Stimulated activated CD8-positive, alpha-beta memory T cell treated with anti-CD3 and anti-CD28 coated beads, Interleukin-4, amount 100 ng/mL, for 48 hours (primary cell): ENCODE measurements at regions not wholly inside any gene's neighbourhood (a gene's known extent, or its start where the extent isn't known, plus 50 kb on each side); places are given as distances from the start of the nearest gene placed in this dataset.
"Not testable (repeated sequence)": the region's sequence is repeated elsewhere in the genome, so short reads cannot be mapped to it uniquely, and the experiment has no call there.

ENCODE experiments used
- DNase-seq: peaks from one replicate; pipeline ENCODE4 v3.0.0-alpha.2; 2020

DNA sequence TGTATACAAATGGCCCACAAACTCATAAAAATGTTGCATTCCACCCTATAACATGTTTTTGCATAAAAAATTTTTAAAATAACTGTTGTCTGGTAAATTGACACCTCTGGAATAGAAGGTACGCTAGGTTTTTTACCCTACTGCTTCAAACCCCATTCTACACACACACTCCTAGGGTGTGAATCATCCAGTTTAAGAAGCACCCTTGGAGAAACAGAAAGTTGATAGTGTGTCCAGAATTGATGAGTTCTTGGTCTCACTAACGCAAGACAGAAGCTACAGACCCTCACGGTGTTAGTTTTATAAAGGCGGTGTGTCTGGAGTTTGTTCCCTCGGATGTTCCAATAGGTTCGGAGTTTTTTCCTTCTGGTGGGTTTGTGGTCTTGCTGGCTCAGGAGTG, 158.5 kb downstream of the KLRB1 start:
- no peak for DNase-seq

- DNase-seq, result not testable (repeated sequence)
These were observed 159.1 kb downstream of the KLRB1 start for GRCh38 chr12:9448648-9449047.

DNA sequence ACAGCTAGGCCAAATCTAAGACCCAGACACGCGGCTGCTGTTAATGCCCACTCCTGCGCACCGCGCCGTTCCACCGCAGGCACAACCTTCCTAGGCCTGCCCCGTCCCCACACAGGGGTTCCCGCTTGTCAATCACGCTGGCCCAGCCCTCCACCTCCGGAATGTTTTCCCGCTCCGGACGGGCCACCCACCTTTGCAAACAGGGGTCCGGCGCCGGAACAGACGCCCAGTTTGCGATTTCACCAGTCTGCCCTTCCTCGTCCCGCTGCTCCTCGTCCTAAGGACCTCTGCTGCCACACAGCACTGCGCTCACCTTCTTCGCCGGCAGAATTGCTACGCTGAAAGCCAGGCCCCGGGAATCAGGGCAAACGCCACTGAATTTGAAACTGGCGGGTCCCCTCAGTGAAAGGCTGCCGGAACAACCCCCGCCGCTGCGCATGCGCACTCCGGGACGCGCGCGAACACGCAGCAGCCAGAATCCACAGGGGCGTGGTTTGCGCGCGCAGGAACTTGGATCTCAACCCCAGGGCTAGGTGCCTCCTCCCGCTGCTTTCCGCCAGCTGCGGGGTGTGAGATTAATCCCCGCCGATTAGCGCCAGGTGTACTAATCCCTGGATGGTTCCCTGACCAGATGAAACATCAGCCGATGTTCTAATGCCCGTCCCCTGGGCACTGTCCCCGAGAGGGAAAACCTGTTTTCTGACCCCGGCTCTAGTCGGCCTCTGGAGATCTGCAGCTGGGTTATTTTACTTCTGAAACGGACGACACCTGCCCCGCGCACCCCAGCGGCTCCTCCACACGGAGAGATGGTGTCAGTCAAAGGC, 159.7 kb downstream of the KLRB1 start:
- peak; percentile 93 for DNase-seq

GRCh38 chr12:9446883-9447761, 160.6 kb downstream of the KLRB1 start:
- peak; percentile 43 for DNase-seq

GRCh38 chr12:9440428-9440827, 167.3 kb downstream of the KLRB1 start:
- DNase-seq, result not testable (repeated sequence)

- DNase-seq, result not testable (repeated sequence)
These were observed 172.0 kb downstream of the KLRB1 start for GRCh38 chr12:9435682-9436081.

DNA sequence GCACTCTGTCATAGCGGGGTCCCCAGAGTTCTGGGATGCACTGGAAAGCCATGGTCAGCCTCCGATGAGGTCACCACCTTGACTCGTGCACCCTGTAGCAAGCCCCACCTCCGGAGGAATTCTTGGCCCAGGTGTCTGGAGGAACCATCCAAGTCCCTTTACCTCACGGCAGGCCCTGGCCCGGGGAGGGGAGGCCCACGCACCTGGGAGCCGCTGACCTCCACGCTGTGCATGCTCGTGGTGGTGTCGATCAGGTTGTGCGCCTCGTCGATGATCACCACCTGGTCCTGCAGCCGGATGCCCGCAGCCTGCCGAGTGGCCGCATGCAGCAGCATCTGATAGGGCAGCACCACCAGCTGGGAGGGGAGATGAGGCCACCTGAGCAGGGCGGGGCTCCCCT, 177.3 kb downstream of the KLRB1 start:
- not testable (repeated sequence) for DNase-seq

DNA sequence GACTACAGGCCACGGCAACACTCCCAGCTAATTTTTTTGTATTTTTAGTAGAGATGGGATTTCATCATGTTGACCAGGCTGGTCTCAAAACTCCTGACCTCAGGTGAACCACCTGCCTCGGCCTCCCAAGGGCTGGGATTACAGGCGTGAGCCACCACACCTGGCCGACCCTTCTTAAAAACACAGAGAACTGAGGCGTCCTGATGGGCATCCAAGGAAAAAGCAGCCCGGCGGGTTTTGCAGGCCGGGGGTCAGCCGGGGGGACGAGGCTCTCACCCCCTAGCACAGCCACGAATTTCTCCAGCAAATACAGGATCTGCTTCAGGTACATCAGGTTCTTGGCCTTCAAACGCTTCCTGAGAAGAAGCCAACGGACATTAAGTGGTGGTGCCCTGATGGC, 178.9 kb downstream of the KLRB1 start:
- DNase-seq, result not testable (repeated sequence)

- not testable (repeated sequence) for DNase-seq
These were observed 182.3 kb downstream of the KLRB1 start for GRCh38 chr12:9425429-9425828.

GRCh38 chr12:9424175-9424740, 183.5 kb downstream of the KLRB1 start:
- not testable (repeated sequence) for DNase-seq

GRCh38 chr12:9422689-9423088, 185.0 kb downstream of the KLRB1 start:
- not testable (repeated sequence) for DNase-seq

DNA sequence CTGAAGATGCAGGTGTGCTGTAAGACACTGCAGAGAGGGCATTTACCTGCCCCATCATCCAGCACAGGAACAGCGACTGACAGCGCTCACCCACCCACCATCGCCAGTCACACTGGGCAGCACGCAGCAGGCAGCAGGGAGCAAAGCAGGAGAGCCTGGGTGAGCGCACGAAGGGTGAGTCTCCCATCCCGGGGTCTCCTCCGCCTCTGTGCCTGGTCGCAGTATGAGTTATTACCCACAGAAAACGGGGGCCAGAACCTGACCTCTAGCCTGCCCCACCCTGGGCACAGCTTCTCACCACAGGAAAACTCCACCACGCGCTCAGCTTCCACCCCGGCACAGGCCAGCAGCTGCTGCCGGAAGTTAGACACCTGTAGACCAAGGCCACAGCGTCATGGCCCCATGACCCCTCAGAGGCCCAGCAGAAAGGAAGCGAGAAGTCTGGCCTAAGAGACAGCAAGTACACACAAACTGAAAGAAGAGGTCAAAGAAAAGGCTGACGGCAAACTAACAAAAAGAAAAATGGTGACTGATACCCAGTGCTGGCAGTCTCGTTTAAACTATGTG, 186.1 kb downstream of the KLRB1 start:
- DNase-seq, result not testable (repeated sequence)

- DNase-seq, result not testable (repeated sequence)
These were observed 186.7 kb downstream of the KLRB1 start for GRCh38 chr12:9420817-9421519.

DNA sequence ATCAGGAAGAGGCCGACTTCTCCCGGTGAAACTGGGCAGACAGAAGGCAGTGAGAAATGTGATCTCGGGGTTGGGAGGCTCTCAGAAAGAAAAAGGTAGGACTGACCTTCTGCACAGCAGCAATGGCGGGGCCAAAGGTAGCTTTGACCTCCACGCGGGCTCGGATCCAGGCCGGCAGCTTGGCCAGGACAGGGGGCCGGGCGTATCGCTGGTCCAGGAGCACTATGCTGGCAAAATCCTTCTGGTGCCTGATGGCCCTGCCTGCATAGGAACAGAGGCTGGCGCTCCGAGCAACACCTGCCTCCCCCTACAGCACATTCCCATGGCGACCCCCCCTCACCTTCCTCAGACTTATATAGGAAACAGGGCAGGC, 189.1 kb downstream of the KLRB1 start:
- DNase-seq, result not testable (repeated sequence)

GRCh38 chr12:9417947-9418668, 189.6 kb downstream of the KLRB1 start:
- not testable (repeated sequence) for DNase-seq

DNA sequence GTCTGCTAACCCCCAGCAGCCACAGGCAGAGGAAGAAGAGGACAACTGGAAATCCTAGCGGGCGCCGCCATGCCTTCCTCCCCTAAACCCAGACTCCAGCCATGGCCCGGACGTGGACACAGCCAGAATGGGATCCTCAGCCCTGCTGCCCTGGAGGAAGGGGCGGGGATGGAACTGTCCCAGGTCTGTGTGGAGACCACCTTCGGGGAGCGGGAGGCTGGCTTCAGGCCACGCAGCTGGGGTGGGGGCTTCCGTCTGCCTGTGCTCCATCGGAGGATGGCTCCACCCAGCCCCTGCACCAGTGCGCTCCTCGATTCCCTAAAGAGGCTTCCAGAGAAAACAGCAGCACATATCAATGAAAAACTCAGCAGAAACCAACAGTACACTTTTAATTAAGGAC, 190.4 kb downstream of the KLRB1 start:
- not testable (repeated sequence) for DNase-seq

GRCh38 chr12:9416346-9416745, 191.4 kb downstream of the KLRB1 start:
- not testable (repeated sequence) for DNase-seq

DNA sequence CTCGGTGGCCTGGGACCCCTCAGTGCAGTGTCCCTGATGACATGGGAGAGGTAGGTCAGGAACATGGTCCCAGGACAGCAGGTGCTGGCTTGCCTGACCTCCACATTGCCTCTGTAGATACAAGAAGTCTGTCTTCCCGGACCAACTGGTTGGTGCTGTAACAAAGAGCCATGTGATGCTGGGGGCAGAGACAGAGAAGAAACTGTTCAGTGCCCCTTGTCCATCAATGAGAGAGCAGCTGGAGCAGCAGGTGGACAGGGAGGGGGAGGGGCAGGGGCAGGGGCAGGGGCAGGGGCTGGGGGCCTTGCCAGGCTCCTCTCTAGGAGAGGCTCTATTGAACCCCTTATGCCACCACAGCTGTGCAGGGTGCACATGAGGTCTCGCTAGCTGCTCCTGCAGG, 191.8 kb downstream of the KLRB1 start:
- not testable (repeated sequence) for DNase-seq

- not testable (repeated sequence) for DNase-seq
These were observed 193.9 kb downstream of the KLRB1 start for GRCh38 chr12:9413862-9414261.

DNA sequence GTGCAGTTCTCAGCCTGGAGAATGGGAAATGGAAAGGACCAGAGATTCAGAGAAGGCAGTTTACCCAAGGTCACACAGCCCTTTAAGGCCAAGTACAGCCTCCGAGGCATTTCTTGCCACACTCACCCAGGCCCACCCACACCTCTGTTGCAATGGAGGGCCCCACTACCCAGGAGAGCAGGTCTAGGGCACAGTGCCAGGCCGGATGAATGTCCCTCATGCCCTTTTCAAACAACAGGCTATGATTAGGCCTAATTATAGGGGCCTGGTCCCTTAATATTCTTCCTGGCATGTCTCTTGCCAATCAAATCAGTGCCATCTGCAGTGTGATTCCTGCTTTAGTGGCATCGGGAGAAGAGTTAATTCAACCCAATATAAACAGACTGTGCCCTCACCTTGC, 195.3 kb downstream of the KLRB1 start:
- not testable (repeated sequence) for DNase-seq

DNA sequence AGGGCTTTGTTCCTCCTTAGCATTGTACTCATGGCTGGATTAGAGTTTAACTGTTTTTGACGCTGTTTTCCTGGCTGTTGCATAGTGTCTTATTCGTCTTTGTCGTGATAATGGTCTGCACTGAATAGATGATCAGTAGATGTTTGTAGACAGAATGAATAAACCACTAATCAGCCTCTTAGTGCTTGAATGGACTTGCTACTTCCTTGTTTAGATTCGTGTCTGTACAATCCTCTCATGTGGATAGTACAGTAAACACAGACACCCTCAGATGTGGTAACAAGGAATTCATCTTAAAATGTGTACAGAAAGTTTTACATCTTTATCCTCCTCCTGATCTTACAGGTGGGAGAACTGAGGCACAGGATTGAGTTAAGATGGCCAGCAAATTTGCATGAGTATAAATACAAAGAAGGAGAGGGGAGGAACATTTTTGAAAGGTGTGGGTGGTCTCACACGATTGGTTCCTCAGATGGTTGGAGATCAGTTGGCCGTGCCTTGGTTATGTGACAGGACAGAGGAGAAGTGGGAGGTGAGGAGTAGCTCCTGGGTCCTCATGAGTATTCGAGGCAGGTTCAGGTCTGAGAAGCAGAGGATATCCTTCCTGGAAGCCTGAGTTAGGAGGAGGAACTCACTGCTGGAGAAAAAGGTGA, 196.0 kb downstream of the KLRB1 start:
- not testable (repeated sequence) for DNase-seq
